Fibroblast of lung (primary cell): ENCODE measurements at regions not wholly inside any gene's neighbourhood (a gene's known extent, or its start where the extent isn't known, plus 50 kb on each side); places are given as distances from the start of the nearest gene placed in this dataset.

Experiments
- DNase-seq, 2 donors: peaks; one replicate each; pipeline versions ENCODE4 v3.0.0 to v3.0.0-alpha.2; 2010; ENCODE audit warnings: low read depth in 2 of 2
- H2AFZ ChIP-seq: 2 replicates; pipeline ENCODE4 v1.5.1; 2012; ENCODE audit warnings: low read length, control low read depth, inconsistent platforms
- H3K27ac ChIP-seq: 2 replicates; pipeline ENCODE4 v1.5.1; 2011; ENCODE audit warnings: low read length, control low read depth; ENCODE audit not compliant: insufficient read depth
- H3K27me3 ChIP-seq: 2 replicates; pipeline ENCODE4 v1.5.1; 2011; ENCODE audit warnings: mild to moderate bottlenecking, low read length; ENCODE audit not compliant: control insufficient read depth, insufficient read depth
- H3K36me3 ChIP-seq: 2 replicates; pipeline ENCODE4 v1.5.1; 2011; ENCODE audit warnings: low read length; ENCODE audit not compliant: control insufficient read depth, insufficient read depth
- H3K4me1 ChIP-seq: 2 replicates; pipeline ENCODE4 v1.5.1; 2011; ENCODE audit warnings: low read length; ENCODE audit not compliant: control insufficient read depth, insufficient read depth; ENCODE audit errors: extremely low read depth
- H3K4me2 ChIP-seq: 2 replicates; pipeline ENCODE4 v1.5.1; 2011; ENCODE audit warnings: low read length, control low read depth; ENCODE audit not compliant: insufficient read depth; ENCODE audit errors: extremely low read depth
- H3K4me3 ChIP-seq, 4 experiments: fragments of 200-600 bp in 1 of 4; sonication (generic) in 1 of 4; replicated peaks in 1 of 4; 2 replicates each; pipeline ENCODE4 v1.5.1; 2011 to 2016; ENCODE audit warnings: low read length in 4 of 4, low read depth in 3 of 4, mild to moderate bottlenecking in 3 of 4, control low read depth in 2 of 4, inconsistent platforms in 1 of 4, mixed read lengths in 1 of 4; ENCODE audit not compliant: insufficient read depth in 1 of 4; ENCODE audit errors: control extremely low read depth in 1 of 4
- H3K79me2 ChIP-seq: 2 replicates; pipeline ENCODE4 v1.5.1; 2012; ENCODE audit warnings: mild to moderate bottlenecking, low read length, inconsistent platforms; ENCODE audit not compliant: control insufficient read depth, insufficient read depth
- H3K9ac ChIP-seq: 2 replicates; pipeline ENCODE4 v1.5.1; 2011; ENCODE audit warnings: mild to moderate bottlenecking, low read length, control low read depth; ENCODE audit not compliant: insufficient read depth
- H3K9me3 ChIP-seq: 2 replicates; pipeline ENCODE4 v1.5.1; 2012; ENCODE audit warnings: low read depth, low read length; ENCODE audit not compliant: control insufficient read depth, insufficient read depth
- H4K20me1 ChIP-seq: 2 replicates; pipeline ENCODE4 v1.5.1; 2011; ENCODE audit warnings: low read length; ENCODE audit not compliant: control insufficient read depth, insufficient read depth; ENCODE audit errors: extremely low read depth
- CTCF ChIP-seq, 2 donors: IDR thresholded peaks in 1 of 2; conservative IDR thresholded peaks in 1 of 2; 1 replicate in 1 of 2; 2 replicates in 1 of 2; pipeline ENCODE4 v1.5.1; 2011 to 2012; ENCODE audit warnings: low read length in 2 of 2, control low read depth in 1 of 2, inconsistent platforms in 1 of 2, low read depth in 1 of 2, mild to moderate bottlenecking in 1 of 2
- EZH2 ChIP-seq: IDR thresholded peaks from 2 replicates; pipeline ENCODE4 v1.5.1; 2012; ENCODE audit warnings: low read length, control low read depth, mild to moderate bottlenecking; ENCODE audit errors: missing control alignments

- H3K9ac ChIP-seq: no peak overlapping the region
- no peak overlapping the region for H3K4me2 ChIP-seq
- no peaks in the 10 kb centered on the region for H3K9me3 ChIP-seq
- H3K27me3 ChIP-seq: no peaks in the 10 kb centered on the region
- H3K27ac ChIP-seq: no peak overlapping the region
- no peaks in the 10 kb centered on the region for H3K79me2 ChIP-seq
- H4K20me1 ChIP-seq: no peaks in the 10 kb centered on the region
- no peak overlapping the region for H3K4me3 ChIP-seq
- DNase-seq: no peak
- no peaks in the 10 kb centered on the region for H3K4me1 ChIP-seq
- H3K36me3 ChIP-seq: no peaks in the 10 kb centered on the region
- no peak overlapping the region for H2AFZ ChIP-seq
- TF ChIP-seq EZH2 (no peak), CTCF (conservative IDR thresholded peaks at IDR 0.05 in 1 of 2, IDR thresholded peaks at IDR 0.05 in 1 of 2; ENCODE audit: low read depth in 1 of 2, low read length in 2 of 2) (no peak)
These were observed 698.8 kb downstream of the BRD1 start for GRCh38 chr22:49128874-49129273.

GRCh38 chr22:49124608-49125007 lies 703.1 kb downstream of the BRD1 start:
- Histone ChIP-seq H4K20me1 (no peaks in the 10 kb centered on the region), H2AFZ (no peak overlapping the region), H3K9ac (no peak overlapping the region), H3K9me3 (no peaks in the 10 kb centered on the region), H3K4me1 (no peaks in the 10 kb centered on the region), H3K27me3 (no peaks in the 10 kb centered on the region), H3K79me2 (no peaks in the 10 kb centered on the region), H3K27ac (no peak overlapping the region), H3K4me3 (no peak overlapping the region), H3K4me2 (no peak overlapping the region), H3K36me3 (no peaks in the 10 kb centered on the region)
- no peak for DNase-seq
- TF ChIP-seq CTCF (conservative IDR thresholded peaks at IDR 0.05 in 1 of 2, IDR thresholded peaks at IDR 0.05 in 1 of 2; ENCODE audit: low read depth in 1 of 2, low read length in 2 of 2): no peak
- no peak for TF ChIP-seq EZH2

GRCh38 chr22:49123621-49124192 lies 704.0 kb downstream of the BRD1 start:
- Histone ChIP-seq H3K27ac (no peak overlapping the region), H3K9me3 (no peaks in the 10 kb centered on the region), H3K36me3 (no peaks in the 10 kb centered on the region), H3K27me3 (no peaks in the 10 kb centered on the region), H2AFZ (no peak overlapping the region), H3K9ac (no peak overlapping the region), H3K79me2 (no peaks in the 10 kb centered on the region), H3K4me2 (no peak overlapping the region), H3K4me3 (no peak overlapping the region), H4K20me1 (no peaks in the 10 kb centered on the region), H3K4me1 (no peaks in the 10 kb centered on the region)
- DNase-seq: no peak
- TF ChIP-seq CTCF (conservative IDR thresholded peaks at IDR 0.05 in 1 of 2, IDR thresholded peaks at IDR 0.05 in 1 of 2; ENCODE audit: low read depth in 1 of 2, low read length in 2 of 2): no peak
- no peak for TF ChIP-seq EZH2
